ENCODE measurements at regions not wholly inside any gene's neighbourhood (a gene's known extent, or its start where the extent isn't known, plus 50 kb on each side); places are given as distances from the start of the nearest gene placed in this dataset.

GRCh38 chr5:167595196-167595595 lies 696.2 kb upstream of the WWC1 start:
- intact Hi-C loops (cut with DNase I): no loop called here
- Histone ChIP-seq H3K9me3 (replicated peaks in 1 of 3) (no peaks in the 10 kb centered on the region), H3K27ac (no peak overlapping the region), H3K4me3 (no peak overlapping the region), H3K4me1 (replicated peaks in 1 of 2) (no peaks in the 10 kb centered on the region), H3K27me3 (no peaks in the 10 kb centered on the region), H3K36me3 (replicated peaks in 1 of 2) (no peaks in the 10 kb centered on the region)
- DNase-seq: no peak
- 57 to 80% (median 66%) methylated on average over 3 of the region's 3 CpGs for WGBS, 4 donors
- TF ChIP-seq, protein P1, sequence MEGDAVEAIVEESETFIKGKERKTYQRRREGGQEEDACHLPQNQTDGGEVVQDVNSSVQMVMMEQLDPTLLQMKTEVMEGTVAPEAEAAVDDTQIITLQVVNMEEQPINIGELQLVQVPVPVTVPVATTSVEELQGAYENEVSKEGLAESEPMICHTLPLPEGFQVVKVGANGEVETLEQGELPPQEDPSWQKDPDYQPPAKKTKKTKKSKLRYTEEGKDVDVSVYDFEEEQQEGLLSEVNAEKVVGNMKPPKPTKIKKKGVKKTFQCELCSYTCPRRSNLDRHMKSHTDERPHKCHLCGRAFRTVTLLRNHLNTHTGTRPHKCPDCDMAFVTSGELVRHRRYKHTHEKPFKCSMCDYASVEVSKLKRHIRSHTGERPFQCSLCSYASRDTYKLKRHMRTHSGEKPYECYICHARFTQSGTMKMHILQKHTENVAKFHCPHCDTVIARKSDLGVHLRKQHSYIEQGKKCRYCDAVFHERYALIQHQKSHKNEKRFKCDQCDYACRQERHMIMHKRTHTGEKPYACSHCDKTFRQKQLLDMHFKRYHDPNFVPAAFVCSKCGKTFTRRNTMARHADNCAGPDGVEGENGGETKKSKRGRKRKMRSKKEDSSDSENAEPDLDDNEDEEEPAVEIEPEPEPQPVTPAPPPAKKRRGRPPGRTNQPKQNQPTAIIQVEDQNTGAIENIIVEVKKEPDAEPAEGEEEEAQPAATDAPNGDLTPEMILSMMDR (IDR thresholded peaks at IDR 0.05): no peak
- no peak for TF ChIP-seq POLR2A (IDR thresholded peaks at IDR 0.05)

DNA sequence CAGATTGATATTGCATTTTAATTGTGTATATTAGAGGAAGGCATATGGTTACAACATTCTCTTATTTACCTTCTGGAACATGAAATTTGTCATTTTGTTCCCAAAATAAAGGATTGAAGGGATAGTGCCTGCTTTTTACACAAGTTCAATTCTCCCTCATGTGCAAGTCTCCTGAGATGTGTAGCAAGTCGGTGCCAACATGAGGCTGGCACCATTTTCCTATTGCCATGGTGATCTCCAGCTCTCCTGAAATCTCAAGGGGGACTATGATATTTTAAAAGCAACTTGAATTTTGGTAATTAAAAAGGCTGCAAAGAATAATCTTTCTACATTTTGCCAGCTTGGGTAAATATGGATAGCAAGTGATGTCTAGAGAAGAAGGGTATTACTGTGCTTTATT lies 693.3 kb upstream of the WWC1 start:
- Histone ChIP-seq H3K4me1 (replicated peaks in 1 of 2) (no peaks in the 10 kb centered on the region), H3K4me3 (no peak overlapping the region), H3K27me3 (no peaks in the 10 kb centered on the region), H3K36me3 (replicated peaks in 1 of 2) (no peaks in the 10 kb centered on the region), H3K27ac (no peak overlapping the region), H3K9me3 (replicated peaks in 1 of 3) (no peaks in the 10 kb centered on the region)
- intact Hi-C loops (cut with DNase I): no loop called here
- TF ChIP-seq POLR2A (IDR thresholded peaks at IDR 0.05): no peak
- TF ChIP-seq, protein P1 (IDR thresholded peaks at IDR 0.05): no peak
- 69 to 82% (median 75%) methylated on average over 1 of the region's 1 CpG for WGBS, 4 donors
- no peak for DNase-seq

- no peaks in the 10 kb centered on the region for H3K9me3 ChIP-seq (replicated peaks in 1 of 3)
- H3K27me3 ChIP-seq: no peaks in the 10 kb centered on the region
- H3K4me3 ChIP-seq: no peak overlapping the region
- TF ChIP-seq, protein P1 (IDR thresholded peaks at IDR 0.05): no peak
- no peak for TF ChIP-seq POLR2A (IDR thresholded peaks at IDR 0.05)
- no peak overlapping the region for H3K27ac ChIP-seq
- WGBS, 4 donors: 53 to 60% (median 57%) methylated on average over 9 of the region's 9 CpGs
- intact Hi-C loops (cut with DNase I): no loop called here
- no peaks in the 10 kb centered on the region for H3K36me3 ChIP-seq (replicated peaks in 1 of 2)
- DNase-seq: no peak
- H3K4me1 ChIP-seq (replicated peaks in 1 of 2): no peaks in the 10 kb centered on the region
These were observed 689.4 kb upstream of the WWC1 start for GRCh38 chr5:167602067-167602466.

DNA sequence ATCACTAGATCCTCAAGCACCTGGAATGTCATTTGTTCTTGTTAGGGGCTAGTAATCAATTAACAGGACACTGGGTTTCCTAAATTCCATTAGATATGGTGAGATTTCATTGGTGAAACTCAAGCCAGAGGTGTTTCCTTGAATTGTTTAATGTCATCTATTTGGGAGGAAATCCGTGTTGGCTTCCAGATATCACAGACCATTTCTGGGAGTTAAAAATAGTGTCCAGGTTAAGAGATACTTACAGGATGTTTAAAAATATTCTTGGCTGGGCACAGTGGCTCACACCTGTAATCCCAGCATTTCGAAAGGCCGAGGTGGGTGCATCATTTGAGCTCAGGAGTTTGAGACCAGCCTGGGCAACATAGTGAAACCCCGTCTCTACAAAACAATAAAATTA lies 688.3 kb upstream of the WWC1 start:
- Histone ChIP-seq H3K36me3 (replicated peaks in 1 of 2) (no peaks in the 10 kb centered on the region), H3K4me1 (replicated peaks in 1 of 2) (no peaks in the 10 kb centered on the region), H3K4me3 (no peak overlapping the region), H3K9me3 (replicated peaks in 1 of 3) (no peaks in the 10 kb centered on the region), H3K27me3 (no peaks in the 10 kb centered on the region), H3K27ac (no peak overlapping the region)
- intact Hi-C loops (cut with DNase I): no loop called here
- 65 to 75% (median 68%) methylated on average over 4 of the region's 4 CpGs for WGBS, 4 donors
- TF ChIP-seq, protein P1 (IDR thresholded peaks at IDR 0.05): no peak
- no peak for TF ChIP-seq POLR2A (IDR thresholded peaks at IDR 0.05)
- no peak for DNase-seq
